Esophagus muscularis mucosa (tissue), 3 donors: ENCODE measurements at regions not wholly inside any gene's neighbourhood (a gene's known extent, or its start where the extent isn't known, plus 50 kb on each side); places are given as distances from the start of the nearest gene placed in this dataset.

Source experiments
- CTCF ChIP-seq, 3 experiments: fragments of 200-600 bp in 2 of 3; fragments of 450-650 bp in 1 of 3; sonication (generic) in 2 of 3; IDR thresholded peaks; one replicate each; pipeline ENCODE4 v1.5.1; 2017 to 2019; ENCODE audit warnings: antibody characterized with exemption in 3 of 3, mild to moderate bottlenecking in 2 of 3, moderate library complexity in 1 of 3
- POLR2A ChIP-seq: fragments of 450-650 bp; IDR thresholded peaks from one replicate; pipeline ENCODE4 v1.6.1; 2017; ENCODE audit warnings: antibody characterized with exemption, moderate library complexity, mild to moderate bottlenecking, low read depth
- POLR2AphosphoS5 ChIP-seq, 2 donors: sonication (generic); formaldehyde crosslinking; IDR thresholded peaks; one replicate each; pipeline ENCODE4 v1.6.1; 2017; ENCODE audit warnings: antibody characterized with exemption in 2 of 2

- TF ChIP-seq CTCF (IDR thresholded peaks at IDR 0.05) (no peak), POLR2AphosphoS5 (IDR thresholded peaks at IDR 0.05) (no peak), POLR2A (no peak)
These were observed 378.6 kb downstream of the VPS13C start for GRCh38 chr15:61681676-61682075.
